Lower leg skin (tissue), 3 donors: ENCODE measurements at regions not wholly inside any gene's neighbourhood (a gene's known extent, or its start where the extent isn't known, plus 50 kb on each side); places are given as distances from the start of the nearest gene placed in this dataset.

Experiments used
- POLR2A ChIP-seq, 2 donors: fragments of 450-650 bp; IDR thresholded peaks; one replicate each; pipeline ENCODE4 v1.6.1; 2016 to 2017; ENCODE audit warnings: antibody characterized with exemption in 2 of 2, mild to moderate bottlenecking in 1 of 2, moderate library complexity in 1 of 2
- TF ChIP-seq, protein P1 (sequence below), 3 donors: fragments of 450-650 bp; IDR thresholded peaks; one replicate each; pipeline ENCODE4 v1.5.1; 2016; ENCODE audit warnings: antibody characterized with exemption in 3 of 3, mild to moderate bottlenecking in 3 of 3, moderate library complexity in 2 of 3

DNA sequence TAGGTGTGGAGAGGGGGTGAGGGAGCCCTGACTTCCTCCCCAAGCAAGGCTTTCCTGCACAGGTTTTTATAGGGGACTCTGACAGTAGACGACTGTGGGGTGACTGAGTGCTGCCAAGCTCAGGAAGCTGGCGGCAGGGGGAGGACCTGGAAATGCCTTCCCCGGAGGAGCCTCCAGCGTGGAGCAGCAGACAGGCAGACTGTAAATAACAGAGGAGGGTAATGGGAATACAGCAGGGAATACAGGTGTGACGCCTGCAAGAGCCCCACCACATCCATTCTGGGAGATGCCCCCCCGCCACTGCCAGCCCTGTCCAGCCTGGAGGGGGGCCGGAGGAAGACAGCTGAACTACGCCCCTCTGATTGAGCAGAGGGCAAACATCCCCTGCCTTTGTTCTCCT lies 190.4 kb downstream of the UQCRFS1 start:
- TF ChIP-seq, protein P1, sequence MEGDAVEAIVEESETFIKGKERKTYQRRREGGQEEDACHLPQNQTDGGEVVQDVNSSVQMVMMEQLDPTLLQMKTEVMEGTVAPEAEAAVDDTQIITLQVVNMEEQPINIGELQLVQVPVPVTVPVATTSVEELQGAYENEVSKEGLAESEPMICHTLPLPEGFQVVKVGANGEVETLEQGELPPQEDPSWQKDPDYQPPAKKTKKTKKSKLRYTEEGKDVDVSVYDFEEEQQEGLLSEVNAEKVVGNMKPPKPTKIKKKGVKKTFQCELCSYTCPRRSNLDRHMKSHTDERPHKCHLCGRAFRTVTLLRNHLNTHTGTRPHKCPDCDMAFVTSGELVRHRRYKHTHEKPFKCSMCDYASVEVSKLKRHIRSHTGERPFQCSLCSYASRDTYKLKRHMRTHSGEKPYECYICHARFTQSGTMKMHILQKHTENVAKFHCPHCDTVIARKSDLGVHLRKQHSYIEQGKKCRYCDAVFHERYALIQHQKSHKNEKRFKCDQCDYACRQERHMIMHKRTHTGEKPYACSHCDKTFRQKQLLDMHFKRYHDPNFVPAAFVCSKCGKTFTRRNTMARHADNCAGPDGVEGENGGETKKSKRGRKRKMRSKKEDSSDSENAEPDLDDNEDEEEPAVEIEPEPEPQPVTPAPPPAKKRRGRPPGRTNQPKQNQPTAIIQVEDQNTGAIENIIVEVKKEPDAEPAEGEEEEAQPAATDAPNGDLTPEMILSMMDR (IDR thresholded peaks at IDR 0.05): no peak
- no peak for TF ChIP-seq POLR2A (IDR thresholded peaks at IDR 0.05)
